Esophagus squamous epithelium (tissue), 5 donors: ENCODE measurements at regions not wholly inside any gene's neighbourhood (a gene's known extent, or its start where the extent isn't known, plus 50 kb on each side); places are given as distances from the start of the nearest gene placed in this dataset.
"Not testable (repeated sequence)": the region's sequence is repeated elsewhere in the genome, so short reads cannot be mapped to it uniquely, and the experiment has no call there.

ENCODE experiments used
- DNase-seq: peaks from one replicate; lab custom pipeline; 2025; lab: John Stamatoyannopoulos, UW
- H3K27ac ChIP-seq, 4 donors: fragments of 200-600 bp; sonication (generic); one replicate each; pipeline ENCODE4 v1.5.1; 2016 to 2019; ENCODE audit warnings: mild to moderate bottlenecking in 1 of 4
- H3K27me3 ChIP-seq, 4 donors: fragments of 200-600 bp; sonication (generic); 1 replicate in 3 of 4; 2 replicates in 1 of 4; pipeline versions ENCODE4 v1.5.1 to v1.6.0; 2017 to 2021; ENCODE audit warnings: antibody characterized with exemption in 1 of 4
- H3K36me3 ChIP-seq, 3 donors: fragments of 200-600 bp; sonication (generic); one replicate each; pipeline ENCODE4 v1.5.1; 2016 to 2019
- H3K4me1 ChIP-seq, 3 donors: fragments of 200-600 bp; sonication (generic); one replicate each; pipeline ENCODE4 v1.5.1; 2017 to 2019
- H3K4me3 ChIP-seq, 4 donors: fragments of 200-600 bp; sonication (generic); 1 replicate in 3 of 4; 2 replicates in 1 of 4; pipeline ENCODE4 v1.5.1; 2016 to 2019; ENCODE audit warnings: mild to moderate bottlenecking in 2 of 4, moderate library complexity in 1 of 4
- H3K9me3 ChIP-seq, 3 donors: fragments of 200-600 bp; sonication (generic); one replicate each; pipeline ENCODE4 v1.5.1; 2016 to 2019
- CTCF ChIP-seq, 6 experiments: fragments of 450-650 bp in 4 of 6; fragments of 200-600 bp in 2 of 6; sonication (generic) in 2 of 6; IDR thresholded peaks; one replicate each; pipeline ENCODE4 v1.5.1; 2016 to 2019; ENCODE audit warnings: antibody characterized with exemption in 6 of 6, mild to moderate bottlenecking in 4 of 6, moderate library complexity in 4 of 6
- POLR2A ChIP-seq, 4 donors: fragments of 450-650 bp; IDR thresholded peaks; one replicate each; pipeline ENCODE4 v1.6.1; 2017; ENCODE audit warnings: antibody characterized with exemption in 4 of 4, mild to moderate bottlenecking in 4 of 4, moderate library complexity in 3 of 4
- WGBS, 2 donors: methylation state at CpG; one replicate each; pipeline ENCODE4 v1.1.5; 2018; 5-methylcytosine and 5-hydroxymethylcytosine counted together
- intact Hi-C: fragments of 100-400 bp; cut with DNase I; formaldehyde crosslinking; loops from one replicate; pipeline ENCODE4 v1.15.0; 2022
- donor health status: DM: yes; HTN: yes; CAD: no.

GRCh38 chr1:148263906-148264255 lies 111.8 kb upstream of the NBPF11 start:
- intact Hi-C loops: no loop called here
- H3K9me3 ChIP-seq: no peaks in the 10 kb centered on the region
- TF ChIP-seq POLR2A (IDR thresholded peaks at IDR 0.05): no peak
- no peak for TF ChIP-seq CTCF (IDR thresholded peaks at IDR 0.05)
- no peaks in the 10 kb centered on the region for H3K36me3 ChIP-seq
- 1 to 9% methylated on average over 15 of the region's 17 CpGs for WGBS, 2 donors
- H3K4me3 ChIP-seq: peak overlapping the region; percentile 38 to 64 (median 62)
- peaks cover 0 to 23% (median 4%) of the 10 kb centered on the region in 3 donors for H3K4me1 ChIP-seq
- H3K27ac ChIP-seq: peak overlapping the region; percentile 75 to 87 (median 80)
- H3K27me3 ChIP-seq: peaks cover 0 to 17% (median 0%) of the 10 kb centered on the region in 4 donors
- DNase-seq: no peak

- H3K27ac ChIP-seq: peak overlapping the region; percentile 75 to 87 (median 80)
- DNase-seq: no peak
- intact Hi-C loops: no loop called here
- H3K4me3 ChIP-seq: peak overlapping the region; percentile 38 to 64 (median 62)
- WGBS, 2 donors: 1% methylated on average over 32 to 36 of the region's 43 CpGs
- peaks cover 0 to 23% (median 4%) of the 10 kb centered on the region in 3 donors for H3K4me1 ChIP-seq
- TF ChIP-seq CTCF (IDR thresholded peaks at IDR 0.05) (no peak), POLR2A (IDR thresholded peaks at IDR 0.05) (peak in 3 of 4 donors; percentile 8 to 81 (median 76))
- no peaks in the 10 kb centered on the region for H3K9me3 ChIP-seq
- peaks cover 0 to 17% (median 0%) of the 10 kb centered on the region in 4 donors for H3K27me3 ChIP-seq
- H3K36me3 ChIP-seq: no peaks in the 10 kb centered on the region
These were observed 111.2 kb upstream of the NBPF11 start for GRCh38 chr1:148263128-148263905.

- H3K4me1 ChIP-seq: peaks cover 0 to 23% (median 4%) of the 10 kb centered on the region in 3 donors
- WGBS, 2 donors: 80 to 85% methylated on average over 3 of the region's 3 CpGs
- H3K9me3 ChIP-seq, DNase-seq, H3K4me3 ChIP-seq, intact Hi-C loops, H3K27ac ChIP-seq, H3K36me3 ChIP-seq: not testable (repeated sequence)
- peaks cover 0 to 17% (median 0%) of the 10 kb centered on the region in 4 donors for H3K27me3 ChIP-seq
These were observed 109.6 kb upstream of the NBPF11 start for GRCh38 chr1:148261684-148262083.

GRCh38 chr1:148257886-148258285 lies 105.8 kb upstream of the NBPF11 start:
- intact Hi-C loops: not testable (repeated sequence)
- 44 to 51% methylated on average over 4 of the region's 4 CpGs for WGBS, 2 donors

GRCh38 chr1:148254611-148255429 lies 102.7 kb upstream of the NBPF11 start:
- peak; percentile 36 to 63 (median 50) for TF ChIP-seq CTCF (IDR thresholded peaks at IDR 0.05)
- DNase-seq, intact Hi-C loops: not testable (repeated sequence)

More at GRCh38 chr1:148257886-148258285, 105.8 kb upstream of the NBPF11 start:
- peaks cover 0 to 14% (median 0%) of the 10 kb centered on the region in 4 donors for H3K27me3 ChIP-seq
- not testable (repeated sequence) for H3K27ac ChIP-seq, H3K4me3 ChIP-seq, DNase-seq, H3K9me3 ChIP-seq, H3K4me1 ChIP-seq, H3K36me3 ChIP-seq

GRCh38 chr1:148253808-148254207 lies 101.7 kb upstream of the NBPF11 start:
- intact Hi-C loops, H3K9me3 ChIP-seq, H3K4me3 ChIP-seq, H3K27ac ChIP-seq, DNase-seq, H3K27me3 ChIP-seq, H3K36me3 ChIP-seq, H3K4me1 ChIP-seq: not testable (repeated sequence)
- WGBS, 2 donors: 50% methylated on average over 1 of the region's 2 CpGs; no CpG with 5 or more reads in 1 of the 2 donors

More at GRCh38 chr1:148254611-148255429, 102.7 kb upstream of the NBPF11 start:
- 23 to 45% methylated on average over 6 to 11 of the region's 16 CpGs for WGBS, 2 donors
- not testable (repeated sequence) for H3K27ac ChIP-seq, H3K4me3 ChIP-seq, H3K36me3 ChIP-seq, H3K9me3 ChIP-seq, H3K4me1 ChIP-seq, H3K27me3 ChIP-seq

- H3K36me3 ChIP-seq, intact Hi-C loops, H3K27ac ChIP-seq, H3K4me1 ChIP-seq, DNase-seq, H3K4me3 ChIP-seq, H3K9me3 ChIP-seq: not testable (repeated sequence)
- H3K27me3 ChIP-seq: peaks cover 0 to 12% (median 0%) of the 10 kb centered on the region in 4 donors
- 71% methylated on average over 1 of the region's 2 CpGs; no CpG with 5 or more reads in 1 of the 2 donors for WGBS, 2 donors
These were observed 96.7 kb upstream of the NBPF11 start for GRCh38 chr1:148248798-148249197.

- H3K36me3 ChIP-seq, H3K9me3 ChIP-seq, H3K4me3 ChIP-seq, H3K27ac ChIP-seq, intact Hi-C loops, DNase-seq, H3K4me1 ChIP-seq: not testable (repeated sequence)
- peaks cover 0 to 12% (median 0%) of the 10 kb centered on the region in 4 donors for H3K27me3 ChIP-seq
- WGBS, 2 donors: 18 to 74% methylated on average over 10 of the region's 46 CpGs
These were observed 94.3 kb upstream of the NBPF11 start for GRCh38 chr1:148246258-148246861.

- DNase-seq, H3K36me3 ChIP-seq, H3K4me1 ChIP-seq, H3K4me3 ChIP-seq, intact Hi-C loops, H3K27ac ChIP-seq, H3K9me3 ChIP-seq: not testable (repeated sequence)
- no CpG with 5 or more reads among the region's 25 CpGs for WGBS, 2 donors
- H3K27me3 ChIP-seq: peaks cover 0 to 12% (median 0%) of the 10 kb centered on the region in 4 donors
These were observed 93.8 kb upstream of the NBPF11 start for GRCh38 chr1:148245843-148246242.
